H1 (cell line): ENCODE measurements at regions not wholly inside any gene's neighbourhood (a gene's known extent, or its start where the extent isn't known, plus 50 kb on each side); places are given as distances from the start of the nearest gene placed in this dataset.

ENCODE experiments used
- CTCF ChIA-PET: fragments of 300-600 bp; sonication (Branson Sonifier 250); formaldehyde crosslinking; loops from one replicate; lab custom pipeline; 2021; ENCODE audit not compliant: partially characterized antibody; lab: Charles Lee
- POLR2A ChIA-PET: fragments of 300-600 bp; sonication (Branson Sonifier 250); formaldehyde crosslinking; loops from one replicate; lab custom pipeline; 2021; ENCODE audit warnings: inconsistent platforms; ENCODE audit not compliant: partially characterized antibody; lab: Charles Lee
- DNase-seq, 2 experiments: peaks; one replicate each; pipeline versions ENCODE4 v3.0.0 to v3.0.0-alpha.2; 2010 to 2022; ENCODE audit warnings: low spot score in 2 of 2, low read depth in 1 of 2, mixed read lengths in 1 of 2
- FAIRE-seq: peaks from 2 replicates; lab custom pipeline; 2011; peaks lifted over from hg19 to GRCh38; lab: Jason Lieb, UNC
- H2AFZ ChIP-seq: 2 replicates; pipeline ENCODE4 v1.8.1; 2012; ENCODE audit warnings: low read length, inconsistent platforms
- H2AK5ac ChIP-seq: 2 replicates; pipeline ENCODE4 v1.6.1; 2013; ENCODE audit warnings: low read depth, low read length
- H2BK120ac ChIP-seq: replicated peaks from 2 replicates; pipeline ENCODE3; 2013; ENCODE audit warnings: low read depth, low read length, inconsistent platforms
- H2BK12ac ChIP-seq: 2 replicates; pipeline ENCODE4 v1.6.1; 2013; ENCODE audit warnings: low read depth, low read length
- H2BK15ac ChIP-seq: 2 replicates; pipeline ENCODE4 v1.6.1; 2013; ENCODE audit warnings: low read length
- H2BK20ac ChIP-seq: 2 replicates; pipeline ENCODE4 v1.6.1; 2013; ENCODE audit warnings: low read length
- H2BK5ac ChIP-seq: 2 replicates; pipeline ENCODE4 v1.6.1; 2013; ENCODE audit warnings: low read depth, low read length
- H3K14ac ChIP-seq: 2 replicates; pipeline ENCODE4 v1.6.1; 2013; ENCODE audit warnings: inconsistent platforms; ENCODE audit not compliant: insufficient read length
- H3K18ac ChIP-seq: 2 replicates; pipeline ENCODE4 v1.6.1; 2013; ENCODE audit warnings: low read length; ENCODE audit errors: extremely low read depth
- H3K23ac ChIP-seq: 2 replicates; pipeline ENCODE4 v1.6.1; 2013; ENCODE audit warnings: inconsistent platforms; ENCODE audit not compliant: insufficient read length
- H3K23me2 ChIP-seq: 2 replicates; pipeline ENCODE4 v1.6.1; 2013; ENCODE audit warnings: low read depth, low read length
- H3K27ac ChIP-seq: 2 replicates; pipeline ENCODE4 v1.6.1; 2011; ENCODE audit warnings: low read depth, low read length, inconsistent platforms
- H3K27me3 ChIP-seq, 4 experiments: replicated peaks in 1 of 4; 1 replicate in 1 of 4; 2 replicates in 3 of 4; pipeline versions ENCODE4 v1.6.1 to v1.8.1; 2011 to 2013; ENCODE audit warnings: low read length in 3 of 4, mild to moderate bottlenecking in 3 of 4, inconsistent platforms in 2 of 4, mixed read lengths in 2 of 4, moderate library complexity in 1 of 4; ENCODE audit not compliant: control insufficient read depth in 3 of 4, insufficient read depth in 3 of 4; ENCODE audit errors: extremely low read depth in 1 of 4
- H3K36me3 ChIP-seq, 4 experiments: 2 replicates each; pipeline versions ENCODE4 v1.6.1 to v1.8.1; 2011 to 2013; ENCODE audit warnings: mild to moderate bottlenecking in 4 of 4, low read length in 3 of 4, moderate library complexity in 2 of 4, control low read depth in 1 of 4, inconsistent platforms in 1 of 4; ENCODE audit not compliant: insufficient read depth in 4 of 4, control insufficient read depth in 2 of 4
- H3K4ac ChIP-seq: replicated peaks from 2 replicates; pipeline ENCODE3; 2013; ENCODE audit warnings: low read length, low read depth, mixed read lengths, inconsistent platforms; ENCODE audit not compliant: insufficient read length
- H3K4me1 ChIP-seq, 4 experiments: replicated peaks in 1 of 4; 1 replicate in 1 of 4; 2 replicates in 3 of 4; pipeline versions ENCODE4 v1.6.1 to v1.8.1; 2011 to 2013; ENCODE audit warnings: low read length in 3 of 4, inconsistent platforms in 2 of 4, mixed read lengths in 1 of 4; ENCODE audit not compliant: insufficient read depth in 4 of 4, control insufficient read depth in 3 of 4
- H3K4me2 ChIP-seq, 2 experiments: 2 replicates each; pipeline versions ENCODE4 v1.6.1 to v1.8.1; 2011 to 2013; ENCODE audit warnings: low read depth in 2 of 2, low read length in 2 of 2, control low read depth in 1 of 2, inconsistent platforms in 1 of 2, mild to moderate bottlenecking in 1 of 2; ENCODE audit not compliant: insufficient read depth in 1 of 2
- H3K4me3 ChIP-seq, 4 experiments: fragments of 200-600, 300-600 bp in 1 of 4; sonication (generic), shearing (Covaris generic), sonication (Bioruptor Twin) in 1 of 4; 2 replicates each; pipeline versions ENCODE4 v1.5.1 to v1.8.1; 2011 to 2016; ENCODE audit warnings: low read length in 4 of 4, low read depth in 3 of 4, control low read depth in 2 of 4, inconsistent platforms in 2 of 4, mild to moderate bottlenecking in 2 of 4, mixed read lengths in 1 of 4, moderate library complexity in 1 of 4; ENCODE audit not compliant: insufficient read depth in 2 of 4; ENCODE audit errors: extremely low read depth in 1 of 4
- H3K56ac ChIP-seq: replicated peaks from 2 replicates; pipeline ENCODE3; 2013; ENCODE audit warnings: low read depth, mild to moderate bottlenecking, mixed read lengths, low read length, inconsistent platforms; ENCODE audit not compliant: insufficient read length
- H3K79me1 ChIP-seq: 2 replicates; pipeline ENCODE4 v1.6.1; 2013; ENCODE audit warnings: low read depth, low read length, control low read depth
- H3K79me2 ChIP-seq, 2 experiments: 2 replicates each; pipeline versions ENCODE4 v1.6.1 to v1.8.1; 2012 to 2013; ENCODE audit warnings: low read length in 2 of 2, mild to moderate bottlenecking in 2 of 2, inconsistent platforms in 1 of 2; ENCODE audit not compliant: insufficient read depth in 2 of 2, control insufficient read depth in 1 of 2
- H3K9ac ChIP-seq, 4 experiments: replicated peaks in 1 of 4; 1 replicate in 1 of 4; 2 replicates in 3 of 4; pipeline versions ENCODE4 v1.6.1 to v1.8.1; 2011 to 2013; ENCODE audit warnings: low read depth in 3 of 4, low read length in 3 of 4, control low read depth in 2 of 4, mild to moderate bottlenecking in 2 of 4, moderate library complexity in 2 of 4, inconsistent platforms in 1 of 4; ENCODE audit errors: extremely low read depth in 1 of 4
- H3K9me3 ChIP-seq, 2 experiments: 2 replicates each; pipeline versions ENCODE4 v1.6.1 to v1.8.1; 2012 to 2013; ENCODE audit warnings: mild to moderate bottlenecking in 2 of 2, moderate library complexity in 2 of 2, control low read depth in 1 of 2, inconsistent platforms in 1 of 2, low read depth in 1 of 2, low read length in 1 of 2, mixed read lengths in 1 of 2; ENCODE audit not compliant: insufficient read depth in 2 of 2
- H4K20me1 ChIP-seq, 2 experiments: replicated peaks in 1 of 2; 2 replicates each; pipeline versions ENCODE3 to v1.8.1; 2011 to 2013; ENCODE audit warnings: inconsistent platforms in 2 of 2, low read length in 2 of 2, mild to moderate bottlenecking in 1 of 2; ENCODE audit not compliant: insufficient read depth in 2 of 2, control insufficient read depth in 1 of 2
- H4K5ac ChIP-seq: 2 replicates; pipeline ENCODE4 v1.6.1; 2013; ENCODE audit warnings: low read length, low read depth, mixed read lengths, inconsistent platforms; ENCODE audit not compliant: insufficient read length
- H4K8ac ChIP-seq: 2 replicates; pipeline ENCODE4 v1.8.0; 2013; ENCODE audit warnings: mild to moderate bottlenecking, moderate library complexity, low read length, inconsistent platforms; ENCODE audit not compliant: insufficient read depth; ENCODE audit errors: extremely low read depth
- H4K91ac ChIP-seq: replicated peaks from 2 replicates; pipeline ENCODE3; 2013; ENCODE audit warnings: low read length, mixed read lengths, inconsistent platforms; ENCODE audit not compliant: insufficient read length
- BACH1 ChIP-seq: IDR thresholded peaks from 2 replicates; pipeline ENCODE4 v1.6.1; 2012; ENCODE audit warnings: low read length, improper control_type of control experiment
- CHD2 ChIP-seq: IDR thresholded peaks from 2 replicates; pipeline ENCODE4 v1.6.1; 2012; ENCODE audit warnings: low read length, improper control_type of control experiment
- CREB1 ChIP-seq: IDR thresholded peaks from 2 replicates; pipeline ENCODE4 v1.6.1; 2012; ENCODE audit warnings: inconsistent platforms
- CTBP2 ChIP-seq: IDR thresholded peaks from 2 replicates; pipeline ENCODE4 v1.7.0; 2011; ENCODE audit warnings: borderline replicate concordance, mild to moderate bottlenecking, moderate library complexity, mixed read lengths, low read length; ENCODE audit not compliant: insufficient read depth, insufficient read length
- EP300 ChIP-seq, 2 experiments: IDR thresholded peaks; 1 replicate in 1 of 2; 2 replicates in 1 of 2; pipeline ENCODE4 v1.6.1; 2011 to 2012; ENCODE audit warnings: low read depth in 2 of 2, low read length in 2 of 2, mild to moderate bottlenecking in 2 of 2, borderline replicate concordance in 1 of 2, inconsistent platforms in 1 of 2, moderate library complexity in 1 of 2
- GABPA ChIP-seq: IDR thresholded peaks from 2 replicates; pipeline ENCODE4 v1.6.1; 2011; ENCODE audit warnings: mild to moderate bottlenecking, low read length, moderate library complexity, borderline replicate concordance; ENCODE audit not compliant: insufficient read depth
- KDM4A ChIP-seq: IDR thresholded peaks from one replicate; pipeline ENCODE4 v1.7.1; 2012; ENCODE audit warnings: low read depth, mild to moderate bottlenecking, moderate library complexity, low read length, inconsistent platforms; ENCODE audit not compliant: severe bottlenecking
- MAFK ChIP-seq: IDR thresholded peaks from 2 replicates; pipeline ENCODE4 v1.6.1; 2012; ENCODE audit warnings: low read depth, mild to moderate bottlenecking, improper control_type of control experiment, low read length
- NANOG ChIP-seq: IDR thresholded peaks from 2 replicates; pipeline ENCODE4 v1.6.1; 2011; ENCODE audit warnings: low read length, low read depth, mild to moderate bottlenecking, inconsistent platforms; ENCODE audit not compliant: insufficient read depth, poor library complexity, severe bottlenecking
- RXRA ChIP-seq: IDR thresholded peaks from 2 replicates; pipeline ENCODE4 v1.6.1; 2011; ENCODE audit warnings: low read depth, mild to moderate bottlenecking, low read length, moderate library complexity; ENCODE audit not compliant: insufficient read depth
- SP2 ChIP-seq: IDR thresholded peaks from 2 replicates; pipeline ENCODE4 v1.6.1; 2012; ENCODE audit warnings: mild to moderate bottlenecking, low read length, inconsistent platforms
- SRF ChIP-seq: IDR thresholded peaks from 2 replicates; pipeline ENCODE4 v1.6.1; 2011; ENCODE audit warnings: mild to moderate bottlenecking, low read depth, low read length, moderate library complexity
- TF ChIP-seq, protein P1 (sequence below): IDR thresholded peaks from 2 replicates; pipeline ENCODE4 v1.6.1; 2012; ENCODE audit warnings: inconsistent platforms

DNA sequence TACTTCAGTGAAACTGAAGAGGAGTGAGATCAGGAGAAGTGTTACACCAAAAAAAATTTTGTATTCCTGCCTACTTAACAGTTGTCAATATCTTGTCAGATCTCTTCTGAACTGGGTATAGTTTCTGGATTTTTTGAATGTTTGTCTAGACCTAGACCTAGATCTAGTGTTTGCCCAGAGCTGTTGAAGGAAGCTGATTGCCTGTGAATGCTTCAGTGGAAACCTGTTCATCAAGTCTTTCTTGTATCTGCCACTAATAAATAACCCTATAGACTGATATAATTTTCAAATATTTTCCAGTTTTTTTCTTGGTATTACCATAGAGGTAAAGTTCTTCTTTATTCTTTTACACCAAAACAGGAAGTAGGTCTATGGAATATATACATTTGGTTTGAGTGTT is 781.5 kb upstream of the FBXO33 start:
- Histone ChIP-seq H3K36me3 (no peaks in the 10 kb centered on the region), H2BK20ac (no peak overlapping the region), H4K5ac (no peak overlapping the region), H3K79me1 (no peaks in the 10 kb centered on the region), H2AK5ac (no peak overlapping the region), H4K91ac (no peak overlapping the region), H2BK120ac (no peak overlapping the region), H2BK5ac (no peak overlapping the region), H3K4me2 (no peak overlapping the region), H4K8ac (no peak overlapping the region), H2AFZ (no peak overlapping the region), H3K4ac (no peak overlapping the region), H3K14ac (no peak overlapping the region), H3K27me3 (no peaks in the 10 kb centered on the region), H3K9me3 (peaks cover 0 to 5% of the 10 kb centered on the region in 2 experiments; a peak in 2 of 4 replicates), H2BK12ac (no peak overlapping the region), H3K4me1 (no peaks in the 10 kb centered on the region), H2BK15ac (no peak overlapping the region), H3K56ac (no peak overlapping the region), H3K23ac (no peak overlapping the region), H4K20me1 (no peaks in the 10 kb centered on the region), H3K23me2 (no peaks in the 10 kb centered on the region), H3K9ac (peak overlapping the region in 1 of 4 experiments; percentile 8; a peak in 1 of 7 replicates), H3K18ac (no peak overlapping the region), H3K79me2 (no peaks in the 10 kb centered on the region), H3K4me3 (no peak overlapping the region), H3K27ac (no peak overlapping the region)
- FAIRE-seq (no peak), DNase-seq (no peak)
- CTCF ChIA-PET, result interaction anchor here (0.7 to 1.5 kb wide), 4 partner anchors 10 to 297 kb away, joined by 3 to 5 read pairs (median 3); no protein-coding TSS in a partner anchor
- POLR2A ChIA-PET, result interaction anchor here (0.6 kb wide), 1 partner anchor 247 kb away, joined by 3 read pairs; no protein-coding TSS in a partner anchor
- TF ChIP-seq SP2 (no peak), EP300 (IDR thresholded peaks at IDR 0.05; ENCODE audit: borderline replicate concordance in 1 of 2, low read depth in 2 of 2, low read length in 2 of 2) (no peak), CTBP2 (no peak), SRF (no peak), NANOG (no peak), KDM4A (no peak), RXRA (no peak), MAFK (no peak), CREB1 (no peak), BACH1 (no peak), GABPA (no peak), CHD2 (no peak)
- TF ChIP-seq, protein P1, sequence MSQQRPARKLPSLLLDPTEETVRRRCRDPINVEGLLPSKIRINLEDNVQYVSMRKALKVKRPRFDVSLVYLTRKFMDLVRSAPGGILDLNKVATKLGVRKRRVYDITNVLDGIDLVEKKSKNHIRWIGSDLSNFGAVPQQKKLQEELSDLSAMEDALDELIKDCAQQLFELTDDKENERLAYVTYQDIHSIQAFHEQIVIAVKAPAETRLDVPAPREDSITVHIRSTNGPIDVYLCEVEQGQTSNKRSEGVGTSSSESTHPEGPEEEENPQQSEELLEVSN, result no peak
